ENCODE measurements at regions not wholly inside any gene's neighbourhood (a gene's known extent, or its start where the extent isn't known, plus 50 kb on each side); places are given as distances from the start of the nearest gene placed in this dataset.
"Not testable (repeated sequence)": the region's sequence is repeated elsewhere in the genome, so short reads cannot be mapped to it uniquely, and the experiment has no call there.

- intact Hi-C loops (cut with DNase I) = not testable (repeated sequence)
- DNase-seq (ENCODE audit: low spot score) = peak; percentile 75
Measured at GRCh38 chr9:61330342-61331092, 140.7 kb downstream of the SPATA31A7 start.

DNA sequence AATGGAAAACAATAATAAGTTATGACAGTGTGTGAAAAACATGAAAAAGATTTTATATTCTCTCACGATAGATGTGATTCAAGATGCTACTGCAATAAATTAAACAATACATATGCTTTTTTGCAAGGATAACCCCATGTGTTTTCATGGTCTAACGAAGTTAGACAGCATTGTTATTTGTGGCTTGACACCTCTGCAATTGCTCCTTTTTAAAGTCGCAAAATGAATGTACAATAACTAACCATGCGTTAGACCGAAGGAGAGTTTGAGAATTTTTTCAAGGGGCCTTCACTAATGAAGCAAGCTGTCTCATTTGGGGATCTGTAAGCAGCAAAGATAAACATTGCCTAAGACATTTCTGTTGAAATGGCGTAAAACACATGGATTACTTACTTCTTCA lies 167.1 kb downstream of the SPATA31A7 start:
- intact Hi-C loops (cut with DNase I); DNase-seq (ENCODE audit: low spot score): not testable (repeated sequence)

DNA sequence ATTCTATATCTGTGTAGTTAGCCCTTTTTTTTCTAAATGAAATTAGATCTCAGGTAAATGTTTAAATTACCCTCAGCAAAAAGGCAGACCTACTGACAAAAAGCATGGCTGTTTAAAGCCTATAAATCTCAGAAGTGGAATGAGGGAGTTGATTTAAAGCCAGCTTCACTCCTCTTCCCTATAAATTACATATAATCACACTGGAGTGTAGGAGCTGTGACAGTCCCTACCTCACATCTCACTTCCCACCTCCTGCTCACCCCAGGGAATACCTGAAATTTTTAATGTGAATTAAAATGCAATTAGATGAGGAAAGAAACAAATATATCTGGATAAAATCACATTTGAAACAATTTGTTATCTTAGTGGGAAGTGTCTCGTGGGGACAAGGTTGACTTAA lies 184.6 kb downstream of the SPATA31A7 start:
- DNase-seq (ENCODE audit: low spot score); intact Hi-C loops (cut with DNase I): not testable (repeated sequence)

DNA sequence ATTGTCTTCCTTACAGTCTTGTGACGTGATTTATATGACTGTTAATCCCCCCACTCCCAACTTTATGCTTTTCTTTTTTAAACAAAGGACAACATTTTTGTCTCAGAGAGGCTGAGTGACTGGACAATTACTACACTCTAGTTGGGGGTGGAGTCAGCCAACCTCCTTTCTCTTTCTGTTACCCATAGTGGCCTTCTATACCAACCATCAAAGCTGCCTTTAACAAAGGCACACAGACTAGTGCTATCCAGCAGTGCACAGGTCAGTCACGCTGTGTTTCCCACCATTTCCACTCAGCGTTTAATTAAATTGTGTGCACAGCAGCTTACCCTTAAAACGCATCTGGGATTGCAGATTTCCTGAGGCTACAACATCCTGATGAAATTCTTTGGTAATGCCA lies 186.3 kb downstream of the SPATA31A7 start:
- DNase-seq (ENCODE audit: low spot score); intact Hi-C loops (cut with DNase I): not testable (repeated sequence)

DNA sequence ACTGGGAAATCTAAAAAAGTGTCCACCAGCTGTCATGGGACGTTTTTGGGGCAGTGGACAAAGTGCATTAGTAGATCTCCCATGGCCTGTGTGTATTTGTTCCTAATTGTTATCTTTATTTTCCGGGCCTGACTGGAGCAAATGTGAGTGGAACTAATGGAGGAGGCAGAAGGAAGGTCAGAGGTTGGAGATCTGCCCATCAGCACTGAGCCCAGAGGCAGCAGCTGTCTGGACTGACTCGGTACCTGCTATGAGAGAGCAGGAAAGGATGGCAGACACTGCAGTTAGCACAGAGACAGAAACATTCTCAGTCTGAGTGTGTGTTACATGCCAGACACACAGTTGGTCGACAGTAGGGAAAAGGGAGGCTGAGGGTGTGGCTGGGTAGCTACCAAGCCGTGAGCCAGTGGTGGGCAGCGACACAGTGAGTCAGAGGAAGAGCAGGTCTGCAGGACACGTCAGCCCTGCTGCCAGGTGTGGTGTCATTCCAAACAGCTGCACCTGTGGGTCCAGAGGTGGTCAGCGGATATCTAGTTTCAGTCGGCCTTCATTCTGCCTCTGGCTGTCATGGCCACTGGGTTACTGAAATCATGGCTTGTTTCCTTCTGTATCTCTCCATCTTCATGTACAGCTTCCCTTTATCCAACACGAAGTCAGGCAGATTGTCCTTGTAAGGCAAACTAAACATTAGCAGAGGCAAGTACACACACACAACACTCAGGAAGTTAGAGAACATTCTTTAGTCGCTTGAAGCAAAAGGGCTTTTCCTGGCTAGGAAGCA lies 196.4 kb downstream of the SPATA31A7 start:
- intact Hi-C loops (cut with DNase I); DNase-seq (ENCODE audit: low spot score): not testable (repeated sequence)

GRCh38 chr9:61386816-61387102 lies 196.9 kb downstream of the SPATA31A7 start:
- intact Hi-C loops (cut with DNase I); DNase-seq (ENCODE audit: low spot score): not testable (repeated sequence)

DNA sequence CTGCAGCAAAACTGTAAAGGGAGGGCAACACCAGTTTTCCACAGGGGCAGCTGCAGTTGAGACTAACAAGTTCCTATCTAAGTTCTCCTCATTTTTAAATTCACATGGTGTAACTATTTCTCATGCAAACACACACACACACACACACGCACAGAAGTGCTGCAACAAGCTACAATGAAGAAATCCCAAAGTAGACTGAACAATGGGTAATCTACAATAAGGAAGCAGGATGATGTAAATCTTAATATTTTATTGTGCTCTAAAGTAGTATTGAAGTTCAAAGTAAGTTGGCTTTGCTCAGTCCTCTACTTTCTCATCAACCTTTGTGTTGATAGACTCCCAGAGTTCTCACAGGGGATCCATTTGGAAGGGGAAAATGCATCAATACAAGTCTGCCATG lies 212.9 kb downstream of the SPATA31A7 start:
- DNase-seq (ENCODE audit: low spot score); intact Hi-C loops (cut with DNase I): not testable (repeated sequence)

- intact Hi-C loops (cut with DNase I); DNase-seq (ENCODE audit: low spot score): not testable (repeated sequence)
Measured at GRCh38 chr9:61411933-61412605, 222.2 kb downstream of the SPATA31A7 start.

DNA sequence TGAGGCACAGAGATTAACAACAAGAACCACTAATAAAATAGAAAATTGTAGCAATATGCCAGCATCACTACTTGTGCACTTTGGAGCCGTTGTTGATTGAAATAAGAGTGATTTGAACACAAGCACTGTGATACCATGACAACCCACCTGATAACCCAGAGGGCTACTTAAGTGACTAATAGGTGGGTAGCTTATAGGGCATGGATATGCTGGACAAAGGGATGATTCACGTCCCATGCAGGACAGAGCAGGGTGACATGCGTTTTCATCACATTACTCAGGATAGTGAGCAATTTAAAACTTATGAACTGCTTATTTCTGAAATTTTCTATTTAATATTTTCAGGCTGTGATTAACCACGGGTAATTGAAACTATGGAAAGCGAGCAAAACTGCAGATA lies 222.9 kb downstream of the SPATA31A7 start:
- intact Hi-C loops (cut with DNase I); DNase-seq (ENCODE audit: low spot score): not testable (repeated sequence)

DNA sequence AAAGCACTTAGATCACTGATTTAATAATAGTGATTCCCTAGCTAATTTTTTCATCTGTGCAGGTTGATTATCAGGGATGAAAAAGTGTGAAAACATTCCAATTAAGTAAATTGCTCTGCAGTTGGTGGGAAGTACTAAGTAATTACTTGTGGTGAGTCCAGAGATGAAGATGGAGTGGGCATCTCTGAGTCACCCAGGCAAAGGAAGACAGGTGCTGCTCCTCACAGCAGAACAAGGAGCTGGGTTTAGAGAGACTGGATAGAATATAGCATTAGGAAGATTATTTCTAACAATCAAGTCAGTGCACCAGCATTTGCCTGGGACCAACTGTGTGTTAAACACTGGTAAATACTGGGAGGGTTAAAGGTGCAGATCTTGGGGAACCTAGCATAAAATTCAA lies 228.3 kb downstream of the SPATA31A7 start:
- intact Hi-C loops (cut with DNase I); DNase-seq (ENCODE audit: low spot score): not testable (repeated sequence)

GRCh38 chr9:61420267-61420958 lies 230.6 kb downstream of the SPATA31A7 start:
- DNase-seq (ENCODE audit: low spot score); intact Hi-C loops (cut with DNase I): not testable (repeated sequence)

- DNase-seq (ENCODE audit: low spot score); intact Hi-C loops (cut with DNase I): not testable (repeated sequence)
Measured at GRCh38 chr9:61447189-61447588, 257.4 kb downstream of the SPATA31A7 start.

DNA sequence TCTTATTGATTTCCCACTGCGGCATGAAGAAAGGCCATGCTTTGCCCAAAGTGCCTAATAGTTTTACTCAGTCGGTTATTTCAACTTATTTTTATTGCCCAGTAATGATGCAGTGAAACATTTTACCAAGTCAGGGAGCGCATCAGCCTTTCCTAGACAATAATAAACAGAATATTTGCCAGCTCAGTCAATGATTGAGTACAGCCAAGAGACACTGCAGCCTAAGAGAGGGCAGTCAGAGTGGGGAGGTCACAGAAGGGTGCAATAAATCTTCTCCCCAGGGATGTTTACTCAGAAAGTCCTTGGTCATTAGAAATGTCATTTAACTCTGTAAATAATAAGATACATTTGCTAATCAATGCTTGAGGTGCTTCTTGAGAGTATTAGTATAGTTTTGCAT lies 271.0 kb downstream of the SPATA31A7 start:
- intact Hi-C loops (cut with DNase I); DNase-seq (ENCODE audit: low spot score): not testable (repeated sequence)
